ENCODE measurements at regions not wholly inside any gene's neighbourhood (a gene's known extent, or its start where the extent isn't known, plus 50 kb on each side); places are given as distances from the start of the nearest gene placed in this dataset.

DNA sequence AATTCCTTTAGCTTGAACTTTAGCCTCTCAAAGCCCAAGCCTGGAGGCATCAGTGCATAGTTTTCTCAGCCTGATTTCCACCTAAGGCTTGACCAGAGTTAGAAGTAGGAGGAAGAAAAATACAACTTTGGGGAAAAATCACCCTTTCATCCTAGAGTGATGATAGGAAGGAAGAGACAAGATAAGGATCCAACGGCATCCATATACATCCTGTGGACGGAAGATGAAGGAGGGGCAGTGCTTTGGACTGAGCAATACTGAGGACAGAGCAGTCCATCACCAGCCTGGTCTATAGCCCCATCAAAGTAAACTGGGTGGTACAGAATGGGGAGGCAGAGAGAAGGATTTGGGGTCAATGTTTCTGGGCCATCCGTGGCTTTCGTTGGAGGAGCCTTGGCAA, 247.9 kb downstream of the FAM76B start:
- TF ChIP-seq POLR2A (IDR thresholded peaks at IDR 0.05): no peak
- TF ChIP-seq, protein P1, sequence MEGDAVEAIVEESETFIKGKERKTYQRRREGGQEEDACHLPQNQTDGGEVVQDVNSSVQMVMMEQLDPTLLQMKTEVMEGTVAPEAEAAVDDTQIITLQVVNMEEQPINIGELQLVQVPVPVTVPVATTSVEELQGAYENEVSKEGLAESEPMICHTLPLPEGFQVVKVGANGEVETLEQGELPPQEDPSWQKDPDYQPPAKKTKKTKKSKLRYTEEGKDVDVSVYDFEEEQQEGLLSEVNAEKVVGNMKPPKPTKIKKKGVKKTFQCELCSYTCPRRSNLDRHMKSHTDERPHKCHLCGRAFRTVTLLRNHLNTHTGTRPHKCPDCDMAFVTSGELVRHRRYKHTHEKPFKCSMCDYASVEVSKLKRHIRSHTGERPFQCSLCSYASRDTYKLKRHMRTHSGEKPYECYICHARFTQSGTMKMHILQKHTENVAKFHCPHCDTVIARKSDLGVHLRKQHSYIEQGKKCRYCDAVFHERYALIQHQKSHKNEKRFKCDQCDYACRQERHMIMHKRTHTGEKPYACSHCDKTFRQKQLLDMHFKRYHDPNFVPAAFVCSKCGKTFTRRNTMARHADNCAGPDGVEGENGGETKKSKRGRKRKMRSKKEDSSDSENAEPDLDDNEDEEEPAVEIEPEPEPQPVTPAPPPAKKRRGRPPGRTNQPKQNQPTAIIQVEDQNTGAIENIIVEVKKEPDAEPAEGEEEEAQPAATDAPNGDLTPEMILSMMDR (IDR thresholded peaks at IDR 0.05): no peak

Data from lower leg skin (tissue), 3 donors.